HG03066 (cell line): ENCODE measurements at regions not wholly inside any gene's neighbourhood (a gene's known extent, or its start where the extent isn't known, plus 50 kb on each side); places are given as distances from the start of the nearest gene placed in this dataset.
"Not testable (repeated sequence)": the region's sequence is repeated elsewhere in the genome, so short reads cannot be mapped to it uniquely, and the experiment has no call there.

Source experiments
- ATAC-seq: cut with Tn5 transposase; IDR thresholded peaks from one replicate; pipeline ENCODE4 v1.9.1; 2021; ENCODE audit warnings: low read depth; ENCODE audit not compliant: unreplicated experiment

DNA sequence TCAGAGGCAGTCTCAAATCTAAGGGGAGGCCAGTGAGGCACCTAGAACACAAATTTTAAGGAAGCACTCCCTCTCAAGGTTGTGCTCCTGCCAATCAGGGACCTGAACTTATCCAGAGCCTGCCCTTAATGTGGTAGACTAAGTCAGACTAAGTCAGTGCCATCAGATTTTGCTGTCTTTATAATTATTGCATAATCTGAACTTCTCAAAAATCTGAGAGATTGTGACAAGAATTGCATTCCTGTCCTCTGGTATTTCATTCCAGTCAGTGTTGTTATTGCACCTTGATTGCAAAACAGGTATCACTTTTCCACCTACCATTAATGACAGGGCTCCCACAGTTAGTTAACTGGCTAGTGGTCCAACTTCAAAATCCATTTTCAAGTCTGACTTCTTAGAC lies 197.1 kb upstream of the HCN1 start:
- ATAC-seq, result no peak

GRCh38 chr5:45890441-45891080 lies 194.4 kb upstream of the HCN1 start:
- not testable (repeated sequence) for ATAC-seq

GRCh38 chr5:45862763-45863162 lies 166.6 kb upstream of the HCN1 start:
- ATAC-seq, result no peak

DNA sequence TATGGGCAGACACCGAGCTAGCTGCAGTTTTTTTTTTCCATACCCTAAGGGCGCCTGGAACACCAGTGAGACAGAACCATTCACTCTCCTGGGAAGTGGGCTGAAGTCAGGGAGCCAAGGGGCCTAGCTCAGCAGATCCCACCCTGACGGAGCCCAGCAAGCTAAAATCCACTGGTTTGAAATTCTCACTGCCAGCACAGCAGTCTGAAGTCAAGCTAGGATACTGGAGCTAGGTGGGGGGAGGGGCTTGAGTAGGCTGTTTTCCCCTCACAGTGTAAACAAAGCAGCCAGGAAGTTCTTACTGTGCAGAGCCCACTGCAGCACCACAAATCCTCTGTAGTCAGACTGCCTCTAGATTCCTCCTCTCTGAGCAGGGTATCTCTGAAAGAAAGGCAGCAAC lies 151.7 kb upstream of the HCN1 start:
- no peak for ATAC-seq

GRCh38 chr5:45826055-45826454 lies 129.9 kb upstream of the HCN1 start:
- no peak for ATAC-seq

DNA sequence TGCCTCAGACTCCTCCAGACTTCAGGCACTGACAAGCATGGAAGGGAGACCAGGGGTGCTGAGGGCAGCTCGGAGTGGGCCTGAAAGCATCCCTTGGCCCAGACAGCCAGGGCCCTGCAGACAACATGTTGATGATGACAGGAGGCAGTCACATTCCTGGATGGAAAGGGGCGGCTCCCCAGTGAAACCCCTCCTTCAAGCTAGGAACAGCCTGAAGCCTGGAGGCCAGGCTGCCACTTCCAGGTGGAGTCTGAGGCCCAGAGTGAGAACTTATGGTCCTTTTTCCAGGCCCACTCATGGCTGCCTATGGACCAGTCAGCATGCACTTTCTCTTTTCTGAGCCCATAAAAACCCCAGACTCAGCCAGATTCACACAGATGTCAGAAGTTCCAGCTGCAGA lies 104.2 kb upstream of the HCN1 start:
- no peak for ATAC-seq

GRCh38 chr5:45799388-45799787 lies 103.2 kb upstream of the HCN1 start:
- ATAC-seq, result no peak

GRCh38 chr5:45796959-45797553 lies 100.9 kb upstream of the HCN1 start:
- ATAC-seq, result no peak

DNA sequence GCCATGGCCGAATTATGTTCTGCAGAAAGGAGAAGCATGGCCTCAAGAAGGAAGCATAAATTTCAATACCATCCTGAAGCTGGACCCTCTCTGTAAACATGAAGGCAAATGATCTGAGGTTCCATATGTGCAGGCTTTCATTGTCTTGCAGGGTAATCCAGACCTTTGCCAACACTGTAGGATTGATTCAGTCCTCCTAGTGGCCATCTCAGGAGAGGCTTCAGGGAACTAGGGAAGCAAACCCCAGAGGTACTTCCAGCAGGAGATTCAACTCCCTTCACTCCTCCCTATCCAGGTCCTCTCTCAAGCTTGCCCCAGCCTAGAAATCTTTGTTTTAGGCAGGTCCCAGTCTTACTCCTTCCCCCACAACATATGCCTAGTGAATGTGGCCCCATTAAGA lies 99.3 kb upstream of the HCN1 start:
- no peak for ATAC-seq

- peak; percentile 73 for ATAC-seq
Observed at GRCh38 chr5:45793638-45794532, 97.7 kb upstream of the HCN1 start.

DNA sequence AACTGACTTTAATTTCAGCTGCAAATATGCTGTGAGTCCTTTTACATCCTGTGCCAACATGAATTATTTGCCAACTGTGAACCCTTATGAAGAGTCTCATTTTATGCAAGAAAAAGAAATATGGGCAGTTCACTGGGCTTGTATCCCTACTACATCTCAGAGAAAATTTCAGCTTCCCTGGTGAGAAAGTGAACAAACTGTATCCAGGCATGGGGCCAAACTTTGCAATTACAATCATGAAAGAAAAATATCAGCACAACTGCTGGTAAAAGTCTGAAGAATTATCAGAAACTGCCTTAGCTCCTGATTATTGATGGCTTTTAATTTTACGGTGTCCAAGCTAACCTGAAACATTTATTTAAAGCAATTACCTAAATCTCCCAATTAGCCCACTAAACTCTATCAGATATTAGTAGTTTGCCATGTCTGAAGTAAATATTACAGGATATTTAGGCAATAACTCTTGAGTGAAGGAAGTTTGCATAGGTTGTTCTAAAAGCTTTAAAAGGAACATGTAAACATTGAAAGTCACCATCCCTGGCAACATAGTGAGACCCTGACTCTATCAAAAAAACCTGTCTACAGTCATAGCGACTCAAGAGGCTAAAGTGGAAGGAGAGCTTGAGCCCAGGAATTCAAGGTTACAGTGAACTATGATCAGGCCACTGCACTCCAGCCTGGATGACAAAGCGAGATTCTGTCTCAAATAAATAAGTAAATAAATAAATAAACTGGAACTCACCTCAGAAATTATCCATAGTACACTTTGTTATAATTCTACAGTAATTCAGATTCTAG lies 83.9 kb upstream of the HCN1 start:
- no peak for ATAC-seq

DNA sequence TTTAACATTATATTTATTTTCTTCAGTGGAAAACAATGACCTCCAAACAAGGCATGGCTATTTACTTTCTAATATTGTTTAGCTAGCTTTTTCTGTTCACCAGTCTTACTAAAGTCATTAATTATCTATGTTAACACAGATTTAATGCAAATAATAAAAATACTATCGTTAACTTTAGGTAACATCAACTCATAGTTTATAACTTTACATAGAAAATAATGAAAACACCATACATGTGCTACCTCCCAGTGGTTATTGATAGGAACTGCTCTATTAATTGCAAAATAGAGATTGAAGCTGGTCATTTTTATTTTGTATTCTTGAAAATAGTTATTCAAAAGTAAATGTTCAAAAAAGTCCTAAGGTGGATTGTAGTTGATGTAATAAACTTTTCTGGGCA lies 78.3 kb upstream of the HCN1 start:
- ATAC-seq, result no peak

DNA sequence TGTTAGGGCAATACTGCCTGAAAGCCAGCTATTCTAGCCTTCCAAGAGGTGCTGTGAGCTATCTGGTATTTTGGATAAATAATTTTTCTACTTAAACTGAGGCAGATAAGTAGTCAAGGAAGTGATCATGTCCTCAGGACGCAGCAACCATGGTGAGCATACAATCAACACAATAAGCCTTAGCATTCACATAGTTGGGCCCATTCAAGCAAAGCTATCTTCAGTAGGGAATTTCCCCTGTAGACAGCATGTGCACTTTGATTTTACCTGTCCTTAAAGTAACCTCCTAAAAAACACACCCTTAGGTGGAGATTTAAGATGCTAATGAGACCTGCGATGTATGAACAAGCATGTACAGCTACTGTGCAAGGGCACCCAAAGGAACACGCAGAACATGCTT lies 76.2 kb upstream of the HCN1 start:
- no peak for ATAC-seq

DNA sequence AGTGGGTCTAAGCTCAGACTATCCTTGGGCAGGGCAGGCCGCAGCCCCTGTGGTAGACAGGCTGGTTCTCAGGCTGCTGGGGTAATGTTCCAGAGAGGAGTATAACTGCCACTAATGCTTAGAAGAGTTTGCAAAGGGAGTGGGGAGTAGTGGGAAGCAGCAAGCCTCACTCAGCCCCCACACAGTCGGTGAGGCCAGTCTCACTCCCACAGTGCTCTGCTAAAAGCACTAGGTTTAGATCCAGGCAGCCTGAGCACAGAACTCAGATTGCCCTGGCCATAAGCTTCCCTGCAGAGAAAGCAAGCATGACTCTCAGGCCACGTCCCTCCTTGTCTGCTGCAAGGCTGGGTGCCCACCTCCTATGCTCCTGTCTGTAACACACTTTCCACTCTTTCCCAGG lies 69.4 kb upstream of the HCN1 start:
- no peak for ATAC-seq

DNA sequence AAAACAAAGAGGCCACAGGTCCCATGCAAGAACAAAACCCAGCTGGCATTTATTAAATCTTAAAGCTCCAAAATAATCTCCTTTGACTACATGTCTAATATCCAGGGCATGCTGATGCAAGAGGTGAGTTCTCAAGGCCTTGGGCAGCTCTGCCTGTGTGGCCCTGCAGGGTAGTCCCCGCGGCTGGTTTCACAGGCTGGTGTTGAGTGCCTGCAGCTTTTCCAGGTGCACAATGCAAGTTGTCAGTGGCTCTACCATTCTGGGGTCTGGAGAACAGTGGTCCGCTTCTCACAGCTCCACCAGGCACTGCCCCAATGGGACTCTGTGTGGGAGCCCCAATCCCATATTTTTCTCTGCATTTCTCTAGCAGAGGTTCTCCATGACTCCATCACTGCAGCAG lies 54.4 kb upstream of the HCN1 start:
- ATAC-seq, result no peak

- ATAC-seq, result not testable (repeated sequence)
Observed at GRCh38 chr5:45748511-45748910, 52.3 kb upstream of the HCN1 start.
